GM21786 (cell line): ENCODE measurements at regions not wholly inside any gene's neighbourhood (a gene's known extent, or its start where the extent isn't known, plus 50 kb on each side); places are given as distances from the start of the nearest gene placed in this dataset.
"Not testable (repeated sequence)": the region's sequence is repeated elsewhere in the genome, so short reads cannot be mapped to it uniquely, and the experiment has no call there.

ENCODE experiments used
- ATAC-seq: cut with Tn5 transposase; IDR thresholded peaks from one replicate; pipeline ENCODE4 v1.9.1; 2021; ENCODE audit not compliant: unreplicated experiment

DNA sequence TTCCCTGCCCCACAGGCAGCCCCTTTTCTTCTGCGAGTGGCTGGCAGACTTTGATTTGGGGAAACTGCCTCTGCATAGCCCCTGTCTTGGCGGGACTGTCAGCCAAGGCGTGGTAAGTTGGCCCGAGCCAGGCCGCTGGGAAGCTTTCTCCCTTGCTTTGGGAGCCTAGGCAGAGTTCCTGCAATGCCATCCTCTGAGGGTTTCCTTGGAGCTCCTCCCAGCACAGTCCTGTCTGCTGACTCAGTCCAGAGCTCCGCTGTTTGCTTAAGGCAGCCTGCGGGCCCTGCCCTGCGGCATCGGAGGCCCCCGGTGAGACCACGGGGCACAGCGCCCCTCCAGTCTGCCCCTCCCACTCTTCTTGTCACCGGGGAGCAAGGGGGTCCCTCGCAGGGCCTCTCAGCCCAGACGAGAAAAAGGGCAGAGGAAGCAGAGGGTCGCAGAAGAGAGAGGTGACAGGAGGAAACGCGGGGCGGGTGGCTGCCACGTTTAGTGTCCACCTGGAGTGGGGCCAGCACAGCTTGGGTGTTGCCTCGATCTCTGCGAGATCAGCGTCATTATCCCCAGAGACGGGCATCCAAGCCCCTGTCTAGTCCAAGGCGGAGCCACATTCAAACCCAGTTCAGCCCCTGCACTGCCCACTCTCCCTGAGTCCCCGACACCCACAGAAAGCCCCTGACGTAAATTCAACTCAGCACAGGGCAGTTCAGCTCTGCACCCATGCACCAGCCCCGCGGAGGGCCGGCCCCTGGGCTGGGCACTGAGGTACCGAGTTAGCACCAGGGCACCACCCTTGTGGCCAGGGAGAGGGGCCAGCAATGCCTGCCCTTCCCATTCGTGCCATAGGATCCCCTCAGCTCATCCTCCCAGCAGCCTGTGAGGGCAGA, 59.0 kb upstream of the CHST15 start:
- no peak for ATAC-seq

GRCh38 chr10:124151466-124152095, 58.2 kb upstream of the CHST15 start:
- ATAC-seq, result no peak

DNA sequence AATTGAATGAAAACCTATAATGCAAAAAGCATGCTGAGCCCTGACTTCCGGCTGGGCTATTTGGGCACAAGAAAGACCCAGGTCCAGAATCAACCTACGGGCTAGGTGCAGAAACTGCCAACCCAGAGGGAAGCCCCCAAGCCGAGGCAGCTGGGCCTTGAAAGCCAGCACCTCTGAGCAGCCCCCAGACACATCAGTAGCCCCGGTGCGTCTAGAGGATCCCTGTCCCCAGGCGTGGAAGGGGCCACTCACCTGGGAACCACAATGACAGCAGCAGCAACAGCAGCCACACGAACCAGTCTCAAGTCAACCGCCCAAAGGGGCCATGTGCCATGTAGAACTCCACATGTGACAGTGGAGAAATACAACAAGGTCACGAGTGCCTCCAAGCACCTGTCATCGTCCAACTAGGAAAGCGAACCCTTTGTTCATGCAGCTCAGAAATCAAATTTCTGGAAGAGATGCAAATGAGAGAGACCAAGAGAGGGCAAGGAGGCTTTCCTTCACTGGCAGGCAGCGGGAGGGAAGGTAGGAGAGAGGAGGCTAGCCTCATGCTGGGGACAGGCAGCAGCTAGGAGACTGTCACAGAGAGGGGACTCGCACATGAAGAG, 57.5 kb upstream of the CHST15 start:
- no peak for ATAC-seq

GRCh38 chr10:124150189-124150806, 56.9 kb upstream of the CHST15 start:
- ATAC-seq, result no peak

GRCh38 chr10:124149189-124150042, 56.0 kb upstream of the CHST15 start:
- peak; percentile 37 for ATAC-seq

DNA sequence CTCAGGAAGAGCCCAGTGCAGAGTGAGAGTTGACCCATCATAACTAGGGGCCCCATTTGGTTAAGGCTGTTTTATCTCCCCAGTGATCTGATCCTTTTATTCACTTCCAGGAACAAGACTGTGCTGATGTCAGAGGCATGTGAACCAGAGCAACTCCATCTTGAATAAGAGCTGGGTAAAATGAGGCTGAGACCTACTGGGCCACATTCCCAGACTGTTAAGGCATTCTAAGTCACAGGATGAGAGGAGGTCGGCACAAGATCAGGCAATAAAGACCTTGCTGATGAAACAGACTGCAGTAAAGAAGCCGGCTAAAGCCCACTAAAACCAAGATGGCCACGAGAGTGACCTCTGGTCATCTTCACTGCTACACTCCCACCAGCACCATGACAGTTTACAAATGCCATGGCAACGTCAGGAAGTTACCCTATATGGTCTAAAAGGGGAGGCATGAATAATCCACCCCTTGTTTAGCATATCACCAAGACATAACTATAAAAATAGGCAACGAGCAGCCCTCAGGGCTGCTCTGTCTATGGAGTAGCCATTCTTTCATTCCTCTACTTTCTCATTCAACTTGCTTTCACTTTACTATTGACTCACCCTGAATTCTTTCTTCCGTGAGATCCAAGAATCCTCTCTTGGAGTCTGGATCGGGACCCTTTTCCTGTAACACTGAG, 55.3 kb upstream of the CHST15 start:
- ATAC-seq, result not testable (repeated sequence)

DNA sequence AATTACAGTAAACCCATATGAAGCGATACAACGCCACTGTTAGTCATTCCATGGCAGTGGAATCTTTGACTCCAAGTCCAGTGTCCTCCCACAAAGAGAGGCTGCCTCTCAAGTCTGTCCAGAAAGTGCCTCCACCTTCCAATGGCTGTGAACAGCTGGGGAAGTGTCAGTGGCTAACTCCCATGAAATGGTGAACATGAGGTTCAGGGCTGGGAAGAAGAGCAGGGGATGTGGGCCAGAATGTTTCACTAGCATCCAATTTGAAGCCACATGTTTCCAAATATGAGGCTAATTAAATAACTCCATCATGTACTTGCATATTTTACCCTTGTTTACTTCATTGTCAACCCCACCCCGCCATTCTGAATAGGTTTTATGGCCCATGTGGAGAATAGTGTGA, 53.1 kb upstream of the CHST15 start:
- no peak for ATAC-seq

GRCh38 chr10:124145109-124145870, 51.9 kb upstream of the CHST15 start:
- ATAC-seq, result no peak

GRCh38 chr10:124144536-124144935, 51.1 kb upstream of the CHST15 start:
- no peak for ATAC-seq

DNA sequence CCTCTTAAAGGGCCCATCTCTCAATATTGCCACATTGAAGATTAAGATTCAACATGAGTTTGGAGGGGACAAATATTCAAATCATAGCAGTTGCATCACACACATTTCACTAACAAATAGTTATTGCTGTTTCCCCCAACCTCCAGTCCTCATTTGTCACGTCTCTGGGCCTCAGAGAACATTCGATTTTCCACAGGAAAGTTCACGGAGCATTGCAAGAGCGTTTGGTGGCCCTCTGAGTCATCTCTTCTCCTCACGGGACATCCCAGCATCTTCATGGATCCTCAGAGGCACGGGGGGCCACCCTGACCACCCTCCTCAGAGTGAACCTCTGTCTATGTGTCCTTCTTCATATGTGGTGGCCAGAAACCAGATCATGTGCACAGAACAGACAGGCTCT, 50.3 kb upstream of the CHST15 start:
- no peak for ATAC-seq
